GM21576 (cell line): ENCODE measurements at regions not wholly inside any gene's neighbourhood (a gene's known extent, or its start where the extent isn't known, plus 50 kb on each side); places are given as distances from the start of the nearest gene placed in this dataset.
"Not testable (repeated sequence)": the region's sequence is repeated elsewhere in the genome, so short reads cannot be mapped to it uniquely, and the experiment has no call there.

Source experiments
- ATAC-seq: cut with Tn5 transposase; IDR thresholded peaks from one replicate; pipeline ENCODE4 v1.9.1; 2021; ENCODE audit warnings: mild to moderate bottlenecking, moderate library complexity; ENCODE audit not compliant: unreplicated experiment

- ATAC-seq = no peak
Observed at GRCh38 chr12:58678753-58679152, 241.6 kb downstream of the LRIG3 start.

- no peak for ATAC-seq
Observed at GRCh38 chr12:58681730-58682129, 238.6 kb downstream of the LRIG3 start.

GRCh38 chr12:58695263-58695662, 225.0 kb downstream of the LRIG3 start:
- no peak for ATAC-seq

GRCh38 chr12:58701536-58701935, 218.8 kb downstream of the LRIG3 start:
- no peak for ATAC-seq

GRCh38 chr12:58703866-58704265, 216.4 kb downstream of the LRIG3 start:
- no peak for ATAC-seq

GRCh38 chr12:58704770-58705169, 215.5 kb downstream of the LRIG3 start:
- not testable (repeated sequence) for ATAC-seq

- ATAC-seq = no peak
Observed at GRCh38 chr12:58710901-58711300, 209.4 kb downstream of the LRIG3 start.

GRCh38 chr12:58711974-58712373, 208.3 kb downstream of the LRIG3 start:
- no peak for ATAC-seq

- no peak for ATAC-seq
Observed at GRCh38 chr12:58712976-58713375, 207.3 kb downstream of the LRIG3 start.

- ATAC-seq = no peak
Observed at GRCh38 chr12:58719161-58719560, 201.1 kb downstream of the LRIG3 start.

GRCh38 chr12:58720421-58720820, 199.9 kb downstream of the LRIG3 start:
- no peak for ATAC-seq

GRCh38 chr12:58725400-58726105, 194.8 kb downstream of the LRIG3 start:
- no peak for ATAC-seq

- ATAC-seq = no peak
Observed at GRCh38 chr12:58727521-58727920, 192.8 kb downstream of the LRIG3 start.

GRCh38 chr12:58728397-58728796, 191.9 kb downstream of the LRIG3 start:
- no peak for ATAC-seq

- ATAC-seq = no peak
Observed at GRCh38 chr12:58731096-58731495, 189.2 kb downstream of the LRIG3 start.

GRCh38 chr12:58732894-58733293, 187.4 kb downstream of the LRIG3 start:
- no peak for ATAC-seq

GRCh38 chr12:58741226-58741625, 179.1 kb downstream of the LRIG3 start:
- ATAC-seq = no peak

GRCh38 chr12:58745348-58746125, 174.8 kb downstream of the LRIG3 start:
- no peak for ATAC-seq

GRCh38 chr12:58747533-58747932, 172.8 kb downstream of the LRIG3 start:
- no peak for ATAC-seq

- ATAC-seq = no peak
Observed at GRCh38 chr12:58750484-58750883, 169.8 kb downstream of the LRIG3 start.

- no peak for ATAC-seq
Observed at GRCh38 chr12:58757422-58757821, 162.9 kb downstream of the LRIG3 start.

GRCh38 chr12:58759745-58760144, 160.6 kb downstream of the LRIG3 start:
- not testable (repeated sequence) for ATAC-seq
